HEK293T (cell line): ENCODE measurements at regions not wholly inside any gene's neighbourhood (a gene's known extent, or its start where the extent isn't known, plus 50 kb on each side); places are given as distances from the start of the nearest gene placed in this dataset.

ENCODE experiments used
- ARNT ChIP-seq: fragments of 450-650 bp; IDR thresholded peaks from 2 replicates; pipeline ENCODE4 v1.6.1; 2017; ENCODE audit warnings: mild to moderate bottlenecking
- ELF4 ChIP-seq: fragments of 450-650 bp; IDR thresholded peaks from 2 replicates; pipeline ENCODE4 v1.6.1; 2017; ENCODE audit warnings: antibody characterized with exemption
- FOXA1 ChIP-seq: fragments of 450-650 bp; IDR thresholded peaks from 2 replicates; pipeline ENCODE4 v1.6.1; 2016; ENCODE audit warnings: mild to moderate bottlenecking
- FOXM1 ChIP-seq: fragments of 450-650 bp; IDR thresholded peaks from 2 replicates; pipeline ENCODE4 v1.6.1; 2017; ENCODE audit warnings: mild to moderate bottlenecking, borderline replicate concordance
- HDGF ChIP-seq: fragments of 450-650 bp; IDR thresholded peaks from 2 replicates; pipeline ENCODE4 v1.6.1; 2017; ENCODE audit warnings: antibody characterized with exemption, borderline replicate concordance
- LEF1 ChIP-seq: fragments of 450-650 bp; IDR thresholded peaks from 2 replicates; pipeline ENCODE4 v1.6.1; 2017; ENCODE audit warnings: mild to moderate bottlenecking, borderline replicate concordance
- SP1 ChIP-seq: fragments of 450-650 bp; IDR thresholded peaks from 2 replicates; pipeline ENCODE4 v1.6.1; 2017
- SUZ12 ChIP-seq: fragments of 450-650 bp; IDR thresholded peaks from 2 replicates; pipeline ENCODE4 v1.6.1; 2016; ENCODE audit warnings: mild to moderate bottlenecking

DNA sequence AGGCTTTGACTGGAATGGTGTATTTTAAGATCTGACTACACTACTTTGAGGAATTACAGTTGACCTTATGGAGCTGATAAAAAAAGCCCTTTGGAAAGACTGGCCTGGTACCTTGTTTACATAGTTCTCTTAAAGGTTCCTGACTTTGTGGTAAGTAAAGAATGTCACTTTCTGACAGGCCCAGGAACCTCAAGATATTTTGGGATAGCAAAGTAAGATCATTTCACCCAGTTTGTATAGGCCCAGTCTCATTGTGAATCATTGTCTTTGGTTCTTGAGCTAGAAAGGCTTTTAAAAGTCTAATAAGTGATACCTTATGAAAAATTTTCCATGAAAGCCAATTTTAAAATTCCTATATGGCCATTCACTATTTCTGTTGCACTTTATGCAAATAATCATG, 316.3 kb upstream of the LRRTM4 start:
- TF ChIP-seq FOXM1 (no peak), SUZ12 (no peak), ELF4 (no peak), ARNT (no peak), FOXA1 (no peak), HDGF (no peak), SP1 (no peak), LEF1 (no peak)
